Activated naive CD8-positive, alpha-beta T cell (primary cell): ENCODE measurements at regions not wholly inside any gene's neighbourhood (a gene's known extent, or its start where the extent isn't known, plus 50 kb on each side); places are given as distances from the start of the nearest gene placed in this dataset.

ENCODE experiments used
- H3K27ac Mint-ChIP-seq: one replicate; pipeline ENCODE4 v1.8.0; 2021; ENCODE audit warnings: mixed read lengths
- H3K27me3 Mint-ChIP-seq: one replicate; pipeline ENCODE4 v1.8.0; 2021; ENCODE audit warnings: mixed read lengths
- H3K36me3 Mint-ChIP-seq: one replicate; pipeline ENCODE4 v1.8.0; 2021; ENCODE audit warnings: mixed read lengths
- H3K4me1 Mint-ChIP-seq: one replicate; pipeline ENCODE4 v1.8.0; 2021; ENCODE audit warnings: low read depth, mixed read lengths
- H3K4me3 Mint-ChIP-seq: one replicate; pipeline ENCODE4 v1.8.0; 2021; ENCODE audit warnings: mild to moderate bottlenecking, mixed read lengths
- H3K9me3 Mint-ChIP-seq: one replicate; pipeline ENCODE4 v1.8.0; 2021; ENCODE audit warnings: low read depth, mixed read lengths

DNA sequence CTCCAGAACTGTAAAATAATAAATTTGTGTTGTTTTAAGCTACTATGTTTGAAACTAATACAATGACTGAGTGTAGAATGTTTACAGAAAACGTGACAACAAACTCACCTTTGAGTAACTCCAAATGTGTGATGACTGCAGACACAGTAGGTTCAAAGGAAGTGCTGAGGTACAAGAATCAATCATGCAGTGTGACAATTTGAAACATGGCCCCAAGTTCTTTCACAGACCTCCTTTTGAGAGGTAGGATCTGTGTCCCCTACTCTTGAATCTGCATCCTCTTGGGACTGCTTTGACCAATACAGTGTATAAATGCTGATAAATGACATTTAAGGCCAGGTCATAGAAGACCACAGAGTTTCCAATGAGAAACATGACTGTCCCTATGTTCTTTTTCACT, 667.7 kb upstream of the DIPK2B start:
- Mint-ChIP-seq H3K4me3 (no peak overlapping the region), H3K27ac (no peak overlapping the region), H3K4me1 (no peaks in the 10 kb centered on the region), H3K9me3 (no peaks in the 10 kb centered on the region), H3K36me3 (no peaks in the 10 kb centered on the region), H3K27me3 (no peaks in the 10 kb centered on the region)

DNA sequence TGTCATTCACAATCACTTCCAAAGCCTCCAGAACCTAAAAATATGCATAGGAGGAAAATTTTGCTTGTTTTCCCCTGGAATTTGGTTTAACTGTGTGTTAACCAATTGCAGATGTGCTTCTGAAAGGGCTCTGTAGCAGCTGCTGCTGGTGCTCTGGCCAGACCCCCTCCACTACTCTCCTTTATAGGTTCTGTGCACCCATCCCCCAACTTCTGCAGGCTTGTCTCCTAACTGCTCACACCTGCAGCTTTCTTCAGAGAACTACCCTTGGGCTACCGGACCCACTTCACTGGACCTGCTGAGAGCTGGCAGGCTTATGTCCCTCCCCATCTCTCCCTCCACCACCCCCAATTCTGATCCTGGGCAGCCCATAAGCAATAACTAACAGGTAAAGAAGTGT, 662.1 kb upstream of the DIPK2B start:
- peaks cover 2% of the 10 kb centered on the region for H3K4me1 Mint-ChIP-seq
- no peaks in the 10 kb centered on the region for H3K27me3 Mint-ChIP-seq
- no peak overlapping the region for H3K4me3 Mint-ChIP-seq
- H3K9me3 Mint-ChIP-seq, result no peaks in the 10 kb centered on the region
- H3K36me3 Mint-ChIP-seq, result no peaks in the 10 kb centered on the region
- H3K27ac Mint-ChIP-seq, result no peak overlapping the region

DNA sequence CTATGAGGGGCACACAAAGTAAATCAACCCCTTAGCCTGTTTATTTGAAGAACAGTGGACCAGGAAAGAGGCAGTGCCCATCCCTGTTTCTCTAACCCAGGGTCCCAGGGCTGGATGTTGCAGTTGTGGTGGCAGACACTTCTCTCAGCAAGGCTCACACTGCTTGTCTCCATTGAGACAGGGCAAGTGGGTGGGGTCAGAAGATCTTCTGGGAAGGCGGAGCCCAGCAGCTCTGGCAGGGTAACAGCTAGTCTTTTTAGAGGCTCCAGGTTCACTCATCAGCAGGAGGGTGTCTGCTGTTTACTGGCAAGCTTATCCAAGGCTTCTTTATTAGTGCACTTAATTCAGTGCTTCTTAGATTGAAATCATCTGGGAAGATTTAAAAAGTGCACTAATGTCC, 659.8 kb upstream of the DIPK2B start:
- peaks cover 2% of the 10 kb centered on the region for H3K4me1 Mint-ChIP-seq

DNA sequence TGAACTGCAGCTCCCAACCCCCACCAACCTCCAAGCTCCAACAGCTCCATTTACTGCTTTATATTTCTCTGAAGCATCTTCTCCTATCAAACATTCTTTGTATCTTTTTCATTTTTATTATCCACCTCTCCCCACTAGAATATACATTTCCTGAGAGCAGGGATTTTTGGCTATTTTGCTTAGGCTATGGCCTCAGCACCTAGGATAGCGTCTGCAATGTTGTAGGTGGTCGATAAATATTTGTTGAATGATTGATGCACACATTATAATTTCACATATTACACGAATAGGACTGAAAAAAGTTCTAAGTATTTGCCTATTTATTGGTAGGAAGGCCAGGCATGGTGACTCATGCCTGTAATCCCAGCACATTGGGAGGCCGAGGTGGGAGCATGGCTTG, 658.7 kb upstream of the DIPK2B start:
- Mint-ChIP-seq H3K9me3 (no peaks in the 10 kb centered on the region), H3K4me3 (no peak overlapping the region), H3K36me3 (no peaks in the 10 kb centered on the region), H3K27me3 (no peaks in the 10 kb centered on the region), H3K4me1 (peaks cover 6% of the 10 kb centered on the region), H3K27ac (no peak overlapping the region)

More for the DNA sequence above, 659.8 kb upstream of the DIPK2B start:
- Mint-ChIP-seq H3K4me3 (no peak overlapping the region), H3K27me3 (no peaks in the 10 kb centered on the region), H3K9me3 (no peaks in the 10 kb centered on the region), H3K36me3 (no peaks in the 10 kb centered on the region), H3K27ac (no peak overlapping the region)

DNA sequence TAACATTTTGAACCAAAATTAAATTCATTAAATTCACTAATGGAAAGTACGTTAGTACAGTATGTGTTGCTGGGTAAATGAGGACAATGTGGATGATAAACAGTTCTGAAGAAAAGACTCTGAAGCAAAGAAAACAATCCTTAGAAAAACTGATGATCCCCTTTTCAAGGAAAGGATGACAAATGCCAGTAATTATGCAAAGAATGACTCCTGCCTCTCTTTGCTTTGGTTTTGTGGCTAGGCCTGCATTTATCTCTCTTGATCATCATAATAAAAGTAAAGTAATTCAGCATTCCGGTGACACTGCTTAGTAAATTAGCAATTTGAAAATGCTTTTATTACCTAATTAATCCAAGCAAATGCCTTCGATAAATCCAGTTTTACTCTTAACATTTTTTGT, 652.2 kb upstream of the DIPK2B start:
- peak overlapping the region; percentile 72 for H3K4me3 Mint-ChIP-seq
- H3K4me1 Mint-ChIP-seq, result peaks cover 32% of the 10 kb centered on the region
- H3K9me3 Mint-ChIP-seq, result no peaks in the 10 kb centered on the region
- H3K27me3 Mint-ChIP-seq, result no peaks in the 10 kb centered on the region
- H3K27ac Mint-ChIP-seq, result peak overlapping the region; percentile 95
- peaks cover 5% of the 10 kb centered on the region for H3K36me3 Mint-ChIP-seq

DNA sequence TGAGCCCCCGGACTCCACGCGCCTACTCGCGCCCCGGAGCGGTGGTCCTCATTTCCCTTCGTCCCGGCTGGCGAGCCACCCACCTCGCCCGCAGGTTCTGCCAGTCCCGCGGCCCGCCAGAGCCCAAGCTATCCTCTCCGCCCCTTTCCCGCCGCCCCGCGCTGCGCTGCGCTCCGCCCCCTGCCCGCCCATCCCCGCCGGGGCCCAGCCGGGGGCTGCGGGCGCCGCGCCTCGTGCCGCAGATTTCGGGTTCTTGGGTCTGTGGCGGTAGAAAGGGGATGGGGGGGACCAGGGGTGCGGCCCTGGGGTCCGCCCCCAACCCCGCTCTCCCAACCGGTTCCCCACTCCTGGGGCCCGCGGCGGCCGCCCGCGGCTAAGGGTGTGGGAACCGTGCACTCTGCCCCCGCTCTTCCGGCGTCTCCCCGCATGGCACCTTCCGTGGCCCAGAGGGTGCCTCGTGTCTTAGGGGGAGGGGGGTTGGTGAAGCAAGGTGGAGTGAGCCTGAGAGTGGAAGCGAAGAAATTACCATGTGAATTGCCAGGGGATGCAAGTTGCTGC, 650.8 kb upstream of the DIPK2B start:
- Mint-ChIP-seq H3K9me3 (no peaks in the 10 kb centered on the region), H3K36me3 (peaks cover 5% of the 10 kb centered on the region), H3K27ac (peak overlapping the region; percentile 95), H3K27me3 (no peaks in the 10 kb centered on the region), H3K4me3 (peak overlapping the region; percentile 83), H3K4me1 (peaks cover 33% of the 10 kb centered on the region)

DNA sequence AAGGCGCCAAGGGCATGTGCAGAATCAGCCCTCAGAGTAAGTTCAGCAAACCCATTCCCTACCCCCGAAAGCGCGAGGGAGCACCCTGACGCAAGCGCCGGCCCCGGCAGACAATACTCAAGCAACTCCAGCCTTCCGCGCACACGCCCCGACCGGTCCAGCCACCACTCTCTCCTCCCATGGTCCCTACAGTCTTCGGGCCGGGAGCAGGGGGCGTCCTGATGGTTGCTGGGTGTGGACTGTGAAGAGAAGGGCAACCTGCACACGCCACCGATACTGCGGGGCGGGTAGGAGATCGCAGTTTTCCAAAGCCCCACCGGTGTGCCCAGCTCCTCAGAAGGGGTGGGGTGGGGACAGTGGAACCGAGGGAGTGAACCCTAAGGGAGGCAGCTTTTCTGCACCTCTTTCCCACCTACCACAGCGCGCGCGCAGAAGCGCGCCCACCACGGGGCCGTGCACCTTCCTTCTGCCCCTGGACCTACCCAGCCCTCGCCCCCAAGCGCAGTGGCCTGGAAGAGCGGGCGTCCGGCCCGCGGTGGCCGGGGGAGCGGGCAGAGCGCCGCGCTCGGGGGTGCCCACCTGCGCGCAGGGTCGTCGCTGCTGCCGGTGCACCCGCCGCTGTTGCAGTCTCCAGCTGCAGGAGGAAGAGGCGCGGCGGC, 650.2 kb upstream of the DIPK2B start:
- Mint-ChIP-seq H3K36me3 (peaks cover 9% of the 10 kb centered on the region), H3K27ac (peak overlapping the region; percentile 96), H3K9me3 (no peaks in the 10 kb centered on the region), H3K4me1 (peaks cover 37% of the 10 kb centered on the region), H3K27me3 (no peaks in the 10 kb centered on the region), H3K4me3 (peak overlapping the region; percentile 98)

DNA sequence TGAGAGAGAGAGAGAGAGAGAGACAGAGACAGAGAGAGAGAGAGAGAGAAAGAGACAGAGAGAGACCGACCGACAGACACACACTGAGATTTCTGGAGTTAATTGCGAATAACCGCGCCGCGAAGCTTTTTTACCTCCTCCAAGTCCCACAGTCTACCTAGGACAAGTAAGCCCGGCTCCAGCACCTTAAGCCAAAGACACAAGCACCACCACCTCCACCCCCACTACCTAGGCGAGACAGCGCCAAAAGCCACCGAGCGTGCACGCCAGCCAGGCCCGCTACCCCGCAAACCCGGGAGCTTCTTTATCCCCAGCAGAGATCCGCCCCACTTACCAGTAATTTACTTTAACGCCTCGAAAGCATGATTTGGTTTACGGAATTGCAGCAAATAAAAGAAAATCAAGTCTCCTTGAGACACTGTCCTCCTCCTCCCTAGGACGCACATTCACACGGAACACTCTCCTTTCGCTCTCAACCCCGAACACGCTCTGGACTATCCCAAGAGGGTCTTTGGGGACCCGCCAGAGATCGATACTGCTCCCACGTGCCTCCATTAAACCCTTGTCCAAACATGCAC, 649.6 kb upstream of the DIPK2B start:
- Mint-ChIP-seq H3K4me1 (peaks cover 38% of the 10 kb centered on the region), H3K4me3 (peak overlapping the region; percentile 98), H3K9me3 (no peaks in the 10 kb centered on the region), H3K36me3 (peaks cover 9% of the 10 kb centered on the region), H3K27ac (peak overlapping the region; percentile 96), H3K27me3 (no peaks in the 10 kb centered on the region)

DNA sequence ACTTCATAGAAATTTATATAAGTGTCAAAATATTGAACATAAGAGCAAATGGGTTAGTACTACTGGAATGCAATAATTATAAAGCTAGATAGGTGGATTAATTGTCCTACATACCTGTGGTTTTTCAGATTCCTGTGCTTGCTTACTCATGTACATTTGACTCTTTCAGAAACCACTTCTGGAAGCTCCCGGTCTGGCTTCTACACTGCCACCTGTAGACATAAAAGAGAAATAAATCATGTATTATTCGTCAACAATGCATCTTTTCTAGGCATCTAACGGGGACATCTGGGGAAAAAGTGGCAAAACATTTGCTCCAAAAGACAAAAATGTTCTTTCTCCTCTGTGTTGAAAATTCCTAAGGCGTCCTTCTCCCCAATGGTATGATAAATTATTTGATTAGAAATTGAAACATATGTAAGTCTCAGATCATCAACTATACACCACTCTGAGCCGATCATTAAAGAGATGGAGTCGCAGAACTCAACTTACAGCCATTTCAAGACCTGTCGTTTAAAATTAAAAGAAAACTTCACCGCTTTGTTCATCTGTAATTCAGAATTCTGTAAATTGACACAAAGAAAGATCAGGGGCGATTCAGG, 648.7 kb upstream of the DIPK2B start:
- H3K27me3 Mint-ChIP-seq, result no peaks in the 10 kb centered on the region
- no peaks in the 10 kb centered on the region for H3K9me3 Mint-ChIP-seq
- H3K4me3 Mint-ChIP-seq, result peak overlapping the region; percentile 98
- peaks cover 9% of the 10 kb centered on the region for H3K36me3 Mint-ChIP-seq
- peaks cover 37% of the 10 kb centered on the region for H3K4me1 Mint-ChIP-seq
- peak overlapping the region; percentile 96 for H3K27ac Mint-ChIP-seq

DNA sequence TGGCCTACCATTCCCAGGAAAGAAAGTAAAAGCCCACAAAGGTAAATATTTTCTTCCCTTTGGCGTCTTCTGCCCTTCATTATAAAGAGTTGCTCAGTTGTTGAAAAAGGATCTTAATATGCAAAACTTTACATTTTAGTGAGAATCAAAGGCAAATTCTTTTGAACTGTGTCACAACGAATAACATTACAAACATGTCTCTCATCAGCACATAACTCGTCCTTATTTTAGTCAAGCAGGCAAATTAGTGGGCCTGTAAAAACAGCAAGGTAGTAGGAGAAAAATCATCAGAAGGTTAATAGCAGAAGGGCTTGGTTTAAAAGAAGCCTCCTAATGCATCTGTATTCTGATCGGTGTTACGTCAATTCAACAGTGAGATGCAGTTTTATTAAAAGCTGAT, 647.3 kb upstream of the DIPK2B start:
- Mint-ChIP-seq H3K4me3 (peak overlapping the region; percentile 79), H3K4me1 (peaks cover 37% of the 10 kb centered on the region), H3K9me3 (no peaks in the 10 kb centered on the region), H3K27me3 (no peaks in the 10 kb centered on the region), H3K27ac (no peak overlapping the region), H3K36me3 (peaks cover 15% of the 10 kb centered on the region)

DNA sequence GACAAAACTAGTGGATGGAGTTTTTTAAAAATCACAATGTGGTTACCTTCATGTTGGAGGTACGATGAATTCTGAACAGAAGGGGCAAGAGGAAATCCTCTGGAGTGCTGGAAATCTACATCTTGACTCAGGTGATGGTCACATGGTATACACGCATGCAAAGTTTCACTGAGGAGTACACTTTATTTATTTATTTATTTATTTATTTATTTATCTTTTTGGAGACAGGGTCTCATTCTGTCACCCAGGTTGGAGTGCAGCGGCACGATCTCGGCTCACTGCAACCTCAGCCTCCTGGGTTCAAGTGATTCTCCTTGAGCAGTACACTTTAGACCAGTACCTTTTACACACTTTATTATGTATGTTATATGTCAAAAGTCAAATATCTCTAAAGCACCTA, 645.7 kb upstream of the DIPK2B start:
- H3K36me3 Mint-ChIP-seq, result peaks cover 21% of the 10 kb centered on the region
- H3K27ac Mint-ChIP-seq, result peak overlapping the region; percentile 72
- H3K9me3 Mint-ChIP-seq, result no peaks in the 10 kb centered on the region
- H3K27me3 Mint-ChIP-seq, result no peaks in the 10 kb centered on the region
- H3K4me1 Mint-ChIP-seq, result peaks cover 41% of the 10 kb centered on the region
- H3K4me3 Mint-ChIP-seq, result peak overlapping the region; percentile 62

DNA sequence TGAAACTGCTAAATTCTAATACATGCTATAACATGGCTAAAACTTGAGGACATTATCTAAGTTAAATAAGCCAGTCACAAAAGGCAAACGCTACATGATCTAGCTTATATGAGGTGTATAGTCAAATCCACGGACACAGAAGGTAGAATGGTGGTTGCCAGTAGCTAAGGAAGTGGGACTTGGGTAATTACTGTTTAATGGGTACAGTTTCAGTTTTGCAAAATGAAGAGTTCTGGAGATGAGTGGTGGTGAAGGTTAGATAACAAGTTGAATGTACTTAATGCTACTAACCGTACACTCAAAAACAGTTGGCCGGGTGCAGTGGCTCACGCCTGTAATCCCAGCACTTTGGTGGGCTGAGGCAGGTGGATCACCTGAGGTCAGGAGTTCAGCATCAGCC, 644.5 kb upstream of the DIPK2B start:
- Mint-ChIP-seq H3K9me3 (no peaks in the 10 kb centered on the region), H3K27ac (no peak overlapping the region), H3K4me1 (peaks cover 44% of the 10 kb centered on the region), H3K4me3 (no peak overlapping the region), H3K27me3 (no peaks in the 10 kb centered on the region), H3K36me3 (peaks cover 21% of the 10 kb centered on the region)

DNA sequence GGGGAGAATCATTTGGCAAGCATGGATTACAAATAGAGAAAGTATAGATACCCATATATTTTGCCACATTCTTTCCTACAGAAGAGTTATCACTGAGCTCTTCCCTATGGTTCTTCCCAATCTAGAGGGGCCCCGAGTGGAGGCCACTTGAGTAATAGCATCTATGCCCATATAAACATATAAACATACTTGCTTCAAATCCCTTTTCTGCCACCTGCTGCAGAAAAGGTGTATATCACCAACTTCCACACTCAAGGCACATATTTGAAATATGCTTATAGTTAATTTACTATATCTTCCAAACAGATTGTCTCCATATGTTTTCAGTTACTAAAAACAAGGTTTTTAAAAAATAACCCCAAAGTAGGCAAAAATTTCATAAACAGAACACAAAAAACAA, 642.8 kb upstream of the DIPK2B start:
- H3K4me1 Mint-ChIP-seq, result peaks cover 41% of the 10 kb centered on the region
- peaks cover 19% of the 10 kb centered on the region for H3K36me3 Mint-ChIP-seq
- H3K27me3 Mint-ChIP-seq, result no peaks in the 10 kb centered on the region
- H3K4me3 Mint-ChIP-seq, result peak overlapping the region; percentile 88
- H3K9me3 Mint-ChIP-seq, result no peaks in the 10 kb centered on the region
- H3K27ac Mint-ChIP-seq, result peak overlapping the region; percentile 98

DNA sequence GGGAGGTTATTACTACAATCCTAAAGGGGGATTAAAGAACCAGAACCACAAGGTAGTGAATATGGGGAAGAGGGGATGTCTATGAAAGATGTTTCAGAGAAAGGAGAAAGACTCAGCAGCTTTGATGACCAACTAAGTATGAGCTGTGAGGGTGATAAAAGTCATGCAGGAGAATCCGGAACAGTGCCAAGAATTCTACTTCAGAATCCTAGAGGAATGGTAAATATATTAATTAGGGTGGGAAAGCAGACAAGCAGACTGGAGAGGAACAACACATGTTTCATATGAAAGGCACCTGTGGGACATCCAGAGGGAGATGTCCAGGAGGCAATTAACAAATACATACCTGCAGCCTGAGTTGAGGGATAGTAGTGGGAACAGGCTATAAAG, 642.2 kb upstream of the DIPK2B start:
- Mint-ChIP-seq H3K36me3 (peaks cover 17% of the 10 kb centered on the region), H3K9me3 (no peaks in the 10 kb centered on the region), H3K4me3 (peak overlapping the region; percentile 88), H3K27ac (peak overlapping the region; percentile 98), H3K27me3 (no peaks in the 10 kb centered on the region), H3K4me1 (peaks cover 38% of the 10 kb centered on the region)

DNA sequence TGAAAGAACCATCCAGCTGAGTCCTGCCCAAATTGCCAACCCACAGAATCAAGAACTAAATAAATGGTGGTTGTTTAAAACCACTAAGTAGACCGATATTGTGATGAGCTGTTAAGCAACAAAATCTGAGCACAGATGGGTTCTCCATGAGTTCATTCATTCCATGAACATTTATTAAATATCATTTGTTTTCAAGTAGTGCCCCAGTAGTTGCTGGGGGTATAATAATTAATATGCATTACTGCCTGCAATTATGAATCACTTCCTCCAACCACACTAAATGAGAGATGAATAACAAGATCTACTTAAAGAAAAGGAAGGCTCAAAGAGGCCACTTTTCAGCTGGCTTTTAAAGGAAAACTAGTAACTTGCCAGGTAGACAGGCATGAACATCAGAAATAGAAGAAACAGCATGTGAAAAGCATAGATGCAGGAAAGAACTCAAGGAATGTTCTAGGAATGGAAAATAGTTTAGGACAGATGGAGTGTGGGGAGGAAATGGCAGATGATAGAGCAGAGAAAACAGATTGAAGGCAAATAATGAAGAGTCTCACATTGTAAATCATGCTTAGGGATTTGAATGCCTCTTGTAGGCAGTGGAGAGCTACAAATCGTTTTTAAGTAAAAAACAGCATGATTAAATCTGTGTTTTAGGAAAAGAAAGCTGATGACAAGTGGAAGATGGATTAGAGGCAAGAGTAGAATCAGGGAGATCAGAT, 641.7 kb upstream of the DIPK2B start:
- no peaks in the 10 kb centered on the region for H3K27me3 Mint-ChIP-seq
- peaks cover 16% of the 10 kb centered on the region for H3K36me3 Mint-ChIP-seq
- H3K9me3 Mint-ChIP-seq, result no peaks in the 10 kb centered on the region
- H3K4me1 Mint-ChIP-seq, result peaks cover 36% of the 10 kb centered on the region
- H3K4me3 Mint-ChIP-seq, result peak overlapping the region; percentile 88
- peak overlapping the region; percentile 98 for H3K27ac Mint-ChIP-seq
